Body of pancreas (tissue), 4 donors: ENCODE measurements at regions not wholly inside any gene's neighbourhood (a gene's known extent, or its start where the extent isn't known, plus 50 kb on each side); places are given as distances from the start of the nearest gene placed in this dataset.

Experiments
- CTCF ChIP-seq, 7 experiments: fragments of 450-650 bp in 4 of 7; fragments of 200-600 bp in 3 of 7; sonication (generic) in 3 of 7; IDR thresholded peaks; one replicate each; pipeline ENCODE4 v1.5.1; 2016 to 2019; ENCODE audit warnings: antibody characterized with exemption in 7 of 7
- POLR2A ChIP-seq, 3 donors: fragments of 450-650 bp; IDR thresholded peaks; one replicate each; pipeline ENCODE4 v1.6.1; 2016; ENCODE audit warnings: antibody characterized with exemption in 3 of 3, mild to moderate bottlenecking in 2 of 3

GRCh38 chr10:128514536-128514935, 388.3 kb upstream of the MKI67 start:
- TF ChIP-seq POLR2A (IDR thresholded peaks at IDR 0.05) (no peak), CTCF (IDR thresholded peaks at IDR 0.05) (no peak)
